Osteoblast (primary cell): ENCODE measurements at regions not wholly inside any gene's neighbourhood (a gene's known extent, or its start where the extent isn't known, plus 50 kb on each side); places are given as distances from the start of the nearest gene placed in this dataset.

Experiments used
- DNase-seq: peaks from one replicate; pipeline ENCODE4 v3.0.0; 2011; ENCODE audit warnings: low spot score, mixed read lengths; ENCODE audit not compliant: insufficient read length; ENCODE audit errors: missing footprints
- H2AFZ ChIP-seq: 2 replicates; pipeline ENCODE4 v1.6.0; 2011; ENCODE audit warnings: mild to moderate bottlenecking, low read length
- H3K27ac ChIP-seq: 2 replicates; pipeline ENCODE4 v1.5.1; 2011; ENCODE audit warnings: mild to moderate bottlenecking, low read depth, low read length, moderate library complexity
- H3K27me3 ChIP-seq: 2 replicates; pipeline ENCODE4 v1.6.0; 2012; ENCODE audit warnings: mild to moderate bottlenecking, control low read depth, inconsistent platforms, low read length, moderate library complexity; ENCODE audit not compliant: insufficient read depth
- H3K36me3 ChIP-seq: 2 replicates; pipeline ENCODE4 v1.5.1; 2011; ENCODE audit warnings: mild to moderate bottlenecking, low read length, control low read depth, moderate library complexity; ENCODE audit not compliant: insufficient read depth
- H3K4me1 ChIP-seq: 2 replicates; pipeline ENCODE4 v1.5.1; 2011; ENCODE audit warnings: mild to moderate bottlenecking, low read length, control low read depth, moderate library complexity; ENCODE audit not compliant: insufficient read depth
- H3K4me2 ChIP-seq: 2 replicates; pipeline ENCODE4 v1.6.0; 2011; ENCODE audit warnings: mild to moderate bottlenecking, low read length; ENCODE audit not compliant: insufficient read depth
- H3K4me3 ChIP-seq: fragments of 200-600 bp; sonication (generic); 3 replicates; pipeline ENCODE4 v1.5.1; 2012; ENCODE audit warnings: mild to moderate bottlenecking, low read length, inconsistent platforms; ENCODE audit not compliant: insufficient read depth
- H3K79me2 ChIP-seq: 2 replicates; pipeline ENCODE4 v1.6.0; 2012; ENCODE audit warnings: mild to moderate bottlenecking, low read length, control low read depth, inconsistent platforms; ENCODE audit not compliant: insufficient read depth
- H3K9me3 ChIP-seq: 2 replicates; pipeline ENCODE4 v1.5.1; 2011; ENCODE audit warnings: low read depth, low read length, control low read depth
- H4K20me1 ChIP-seq: 2 replicates; pipeline ENCODE4 v1.6.0; 2012; ENCODE audit warnings: mild to moderate bottlenecking, low read length, control low read depth; ENCODE audit not compliant: insufficient read depth
- CTCF ChIP-seq: IDR thresholded peaks from 2 replicates; pipeline ENCODE4 v1.5.1; 2011; ENCODE audit warnings: mild to moderate bottlenecking, low read depth, low read length, moderate library complexity; ENCODE audit errors: extremely low read depth

- no peaks in the 10 kb centered on the region for H3K79me2 ChIP-seq
- H3K27ac ChIP-seq, result no peak overlapping the region
- H3K9me3 ChIP-seq, result no peaks in the 10 kb centered on the region
- H3K27me3 ChIP-seq, result no peaks in the 10 kb centered on the region
- DNase-seq, result no peak
- H4K20me1 ChIP-seq, result no peaks in the 10 kb centered on the region
- no peaks in the 10 kb centered on the region for H3K36me3 ChIP-seq
- no peak overlapping the region for H3K4me2 ChIP-seq
- H3K4me1 ChIP-seq, result no peaks in the 10 kb centered on the region
- H2AFZ ChIP-seq, result no peak overlapping the region
- no peak for TF ChIP-seq CTCF
- no peak overlapping the region for H3K4me3 ChIP-seq
Observed at GRCh38 chr10:57031346-57031745, 670.3 kb upstream of the ZWINT start.

GRCh38 chr10:57026307-57026706 lies 665.2 kb upstream of the ZWINT start:
- Histone ChIP-seq H3K27ac (no peak overlapping the region), H4K20me1 (no peaks in the 10 kb centered on the region), H3K27me3 (no peaks in the 10 kb centered on the region), H3K36me3 (no peaks in the 10 kb centered on the region), H3K9me3 (no peaks in the 10 kb centered on the region), H3K4me1 (no peaks in the 10 kb centered on the region), H3K79me2 (no peaks in the 10 kb centered on the region), H2AFZ (no peak overlapping the region), H3K4me2 (no peak overlapping the region), H3K4me3 (no peak overlapping the region)
- DNase-seq, result no peak
- TF ChIP-seq CTCF, result no peak

GRCh38 chr10:57023626-57024025 lies 662.6 kb upstream of the ZWINT start:
- DNase-seq, result no peak
- Histone ChIP-seq H3K27ac (no peak overlapping the region), H3K27me3 (no peaks in the 10 kb centered on the region), H3K36me3 (no peaks in the 10 kb centered on the region), H4K20me1 (no peaks in the 10 kb centered on the region), H3K9me3 (no peaks in the 10 kb centered on the region), H2AFZ (no peak overlapping the region), H3K79me2 (no peaks in the 10 kb centered on the region), H3K4me2 (no peak overlapping the region), H3K4me3 (no peak overlapping the region), H3K4me1 (no peaks in the 10 kb centered on the region)
- no peak for TF ChIP-seq CTCF

- DNase-seq, result no peak
- no peaks in the 10 kb centered on the region for H3K36me3 ChIP-seq
- no peak overlapping the region for H3K27ac ChIP-seq
- H3K79me2 ChIP-seq, result no peaks in the 10 kb centered on the region
- no peak overlapping the region for H3K4me3 ChIP-seq
- H3K4me2 ChIP-seq, result no peak overlapping the region
- peaks cover 9% of the 10 kb centered on the region for H3K9me3 ChIP-seq
- no peak for TF ChIP-seq CTCF
- H3K27me3 ChIP-seq, result no peaks in the 10 kb centered on the region
- no peaks in the 10 kb centered on the region for H3K4me1 ChIP-seq
- H2AFZ ChIP-seq, result no peak overlapping the region
- H4K20me1 ChIP-seq, result no peaks in the 10 kb centered on the region
Observed at GRCh38 chr10:57018452-57018851, 657.4 kb upstream of the ZWINT start.
